ENCODE measurements at regions not wholly inside any gene's neighbourhood (a gene's known extent, or its start where the extent isn't known, plus 50 kb on each side); places are given as distances from the start of the nearest gene placed in this dataset.

GRCh38 chr2:59905731-59906130 is 647.7 kb downstream of the BCL11A start:
- DNase-seq: no peak

DNA sequence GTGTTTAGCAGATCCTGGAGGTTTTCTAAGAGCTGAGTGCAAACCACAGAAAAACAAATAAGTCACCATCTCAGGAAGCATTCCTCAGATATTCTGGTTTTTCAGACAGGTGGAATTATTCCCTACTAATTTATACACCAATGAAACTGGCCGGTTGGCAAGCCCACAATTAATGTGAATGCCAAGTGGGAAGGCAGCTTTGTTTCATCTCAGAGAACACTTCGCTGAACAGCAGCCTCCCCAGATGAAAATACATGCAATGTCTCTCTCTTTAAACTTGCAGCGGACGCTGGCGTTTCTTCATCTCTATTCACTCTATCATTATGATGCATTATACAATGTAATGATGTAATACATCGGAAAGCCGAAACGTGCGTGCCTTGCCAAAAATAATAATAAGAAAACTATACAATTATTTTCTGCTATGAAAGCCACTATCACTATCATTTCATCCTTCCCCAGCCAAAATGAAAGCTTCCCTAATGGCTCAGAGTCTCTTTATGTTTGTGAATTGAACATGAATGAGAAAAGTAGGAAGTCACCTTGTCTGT is 649.4 kb downstream of the BCL11A start:
- no peak for DNase-seq

- no peak for DNase-seq
Measured at GRCh38 chr2:59900728-59901452, 652.6 kb downstream of the BCL11A start.

DNA sequence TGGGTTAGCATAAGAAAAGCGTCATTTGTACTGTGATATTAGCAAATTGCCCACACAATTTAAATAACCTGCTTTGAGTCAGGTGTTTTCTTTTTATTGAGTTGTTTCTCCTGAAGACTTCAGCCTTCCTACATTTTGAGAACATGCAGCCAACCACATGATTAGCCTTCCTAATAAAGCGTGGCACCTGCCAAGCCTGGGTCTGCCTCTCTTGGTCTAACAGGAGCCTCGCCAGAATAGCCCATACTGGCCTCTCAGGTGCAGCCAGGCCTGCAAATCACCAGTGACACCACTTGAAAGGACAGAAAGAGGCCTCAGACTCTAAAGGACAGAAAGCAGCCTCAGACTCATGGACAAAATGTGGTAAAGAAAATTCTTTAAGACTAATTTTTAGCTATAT is 653.8 kb downstream of the BCL11A start:
- DNase-seq: peak in 1 of 3 experiments; percentile 21

DNA sequence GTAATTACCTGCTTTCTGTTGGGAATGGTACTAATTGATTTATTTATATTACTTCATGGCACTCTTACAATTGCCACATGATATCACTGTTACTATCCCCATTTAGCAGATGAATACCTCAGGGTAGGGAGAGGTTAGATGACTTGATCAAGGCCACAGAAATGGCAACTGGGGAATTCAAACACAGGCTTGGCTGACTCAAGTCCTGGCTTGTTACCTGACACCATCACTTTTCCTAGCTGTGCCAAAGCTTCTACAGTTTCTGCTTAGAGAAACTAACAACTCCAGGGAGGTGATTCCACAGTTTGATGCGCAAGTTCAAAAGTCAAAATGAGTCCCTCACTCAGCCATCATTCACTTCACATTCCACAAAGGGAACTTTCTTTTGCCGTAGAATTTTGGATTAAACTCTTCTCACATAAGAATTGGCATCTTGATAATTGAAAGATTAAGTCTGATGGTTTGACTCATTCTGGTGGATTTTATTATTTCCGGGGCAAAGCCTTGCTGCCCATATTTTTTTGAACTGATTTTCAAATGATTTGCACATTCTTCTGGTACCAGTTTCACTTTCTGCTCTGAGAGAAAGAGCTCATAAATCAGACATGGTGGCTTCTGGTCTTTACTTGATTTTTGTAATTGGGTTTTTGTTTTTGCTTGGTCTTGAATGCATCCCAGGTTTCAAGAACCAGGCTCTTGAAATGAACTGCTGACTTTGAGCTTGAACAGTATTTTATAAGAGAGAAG is 656.8 kb downstream of the BCL11A start:
- no peak for DNase-seq

DNA sequence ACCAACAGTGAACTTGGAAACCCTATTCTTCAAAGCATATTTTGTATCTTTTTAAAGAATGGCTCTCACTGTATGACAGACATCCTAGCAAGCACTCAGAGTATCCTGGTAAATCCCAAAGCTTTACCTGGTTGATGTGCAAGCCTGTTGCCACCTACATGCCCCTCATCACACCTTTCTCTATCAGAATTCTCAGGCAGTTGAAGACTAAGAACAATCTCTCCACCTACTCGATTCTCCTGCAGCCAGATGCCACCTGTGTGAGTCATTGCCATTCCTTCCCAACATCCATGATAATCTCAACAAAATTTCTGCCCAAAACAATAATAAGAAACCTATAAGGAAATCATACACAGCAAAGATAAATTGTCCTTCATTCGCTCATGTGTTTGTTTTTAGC is 659.8 kb downstream of the BCL11A start:
- no peak for DNase-seq

DNA sequence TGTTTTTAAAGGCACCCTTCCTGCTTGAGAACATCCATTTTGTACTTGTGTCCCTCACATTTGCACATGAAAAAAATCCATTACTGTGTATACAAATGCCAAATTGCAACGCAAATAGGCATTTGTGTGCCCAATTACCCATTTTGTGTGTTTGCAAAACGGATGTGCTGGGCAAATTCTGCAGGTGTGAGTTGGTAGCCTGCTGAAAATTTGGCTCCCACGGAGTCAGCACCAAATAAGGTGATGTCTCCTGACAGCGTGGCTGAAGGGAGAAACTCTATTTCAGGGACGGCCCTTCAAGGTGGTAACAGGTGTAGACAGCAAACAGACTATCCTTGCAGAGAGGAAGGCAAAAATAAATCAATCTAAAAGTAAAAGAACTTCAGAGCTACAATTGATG is 661.1 kb downstream of the BCL11A start:
- peak in 2 of 3 experiments; percentile 50 to 84 for DNase-seq

DNA sequence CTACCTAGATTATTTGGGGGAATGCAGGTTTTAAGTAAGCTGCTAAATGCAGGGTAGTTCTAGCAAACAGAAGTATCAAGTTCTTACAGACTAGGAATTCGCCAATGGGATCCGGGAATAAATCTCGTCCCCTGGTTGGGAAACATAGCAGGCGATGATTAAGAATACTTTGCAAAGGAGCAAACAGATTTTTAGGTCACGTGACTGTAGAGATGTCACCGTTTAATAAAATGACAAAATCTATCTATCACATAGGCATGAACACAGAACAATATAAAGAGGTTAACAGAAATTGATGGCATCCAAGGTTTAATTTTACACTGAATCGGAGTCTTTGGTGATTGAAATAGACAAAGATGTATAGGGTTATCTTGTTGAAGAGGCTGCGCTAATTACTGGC is 664.1 kb downstream of the BCL11A start:
- DNase-seq: no peak

DNA sequence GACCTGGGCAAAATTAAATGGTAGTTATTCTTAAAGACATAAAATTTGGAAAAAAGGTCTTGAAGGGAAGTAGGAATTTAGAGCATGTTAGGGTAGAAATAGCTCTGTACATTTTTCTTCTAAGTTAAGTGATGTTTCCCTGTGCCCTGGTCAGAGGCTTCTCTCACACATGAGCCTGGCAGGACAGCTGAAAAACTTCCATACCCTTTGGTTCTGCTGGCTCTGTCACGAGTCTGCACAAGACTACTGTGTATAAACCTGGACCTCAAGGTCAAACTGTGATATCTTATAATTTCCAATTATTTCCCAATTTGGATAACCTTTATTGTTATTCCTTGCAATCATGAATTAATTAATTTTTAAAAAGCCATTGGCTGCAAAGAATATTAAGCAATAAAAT is 664.7 kb downstream of the BCL11A start:
- DNase-seq: no peak

- peak in 2 of 3 experiments; percentile 34 to 65 for DNase-seq
Measured at GRCh38 chr2:59888015-59888414, 665.4 kb downstream of the BCL11A start.

GRCh38 chr2:59887366-59887765 is 666.1 kb downstream of the BCL11A start:
- DNase-seq: peak in 1 of 3 experiments; percentile 19

DNA sequence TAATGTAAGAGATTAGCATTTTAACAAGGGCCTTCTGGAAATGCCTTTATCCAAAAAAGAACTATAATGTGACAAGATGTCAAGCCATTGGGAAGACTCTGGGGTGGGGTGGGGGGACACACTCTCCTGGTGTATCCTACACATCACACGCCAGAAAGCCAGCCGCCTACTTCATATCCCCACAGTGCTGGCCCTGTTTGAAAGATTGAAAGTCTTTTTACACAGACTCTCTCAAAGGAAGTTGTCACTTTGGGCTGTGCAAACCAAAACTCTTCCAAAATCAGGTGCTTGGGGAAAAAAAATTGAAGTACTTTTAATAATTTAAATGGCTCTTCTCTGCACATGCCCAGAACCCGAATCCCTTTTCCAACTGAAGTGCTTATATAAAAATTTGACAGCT is 666.7 kb downstream of the BCL11A start:
- DNase-seq: no peak

GRCh38 chr2:59885541-59885940 is 667.9 kb downstream of the BCL11A start:
- DNase-seq: no peak

- no peak for DNase-seq
Measured at GRCh38 chr2:59884166-59884565, 669.3 kb downstream of the BCL11A start.

DNA sequence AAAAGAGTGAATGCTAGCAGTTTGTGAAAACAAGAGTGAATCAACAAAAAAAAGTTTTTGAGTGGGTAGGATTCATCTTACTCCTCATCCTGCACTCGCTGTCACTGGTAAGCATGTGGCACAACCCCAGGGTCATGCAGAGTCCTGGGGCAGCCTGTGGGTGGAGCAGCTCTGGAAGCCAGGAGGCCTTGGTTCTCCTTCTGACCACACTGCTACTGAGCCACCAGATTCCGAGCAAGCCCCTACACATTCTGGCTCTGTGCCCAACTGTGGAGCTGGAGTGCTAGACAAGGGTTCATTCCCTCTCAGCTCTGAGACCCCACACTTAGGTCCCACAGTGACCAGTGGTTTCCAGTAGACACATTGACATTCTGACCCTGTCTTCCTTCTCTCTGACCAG is 670.6 kb downstream of the BCL11A start:
- DNase-seq: no peak

DNA sequence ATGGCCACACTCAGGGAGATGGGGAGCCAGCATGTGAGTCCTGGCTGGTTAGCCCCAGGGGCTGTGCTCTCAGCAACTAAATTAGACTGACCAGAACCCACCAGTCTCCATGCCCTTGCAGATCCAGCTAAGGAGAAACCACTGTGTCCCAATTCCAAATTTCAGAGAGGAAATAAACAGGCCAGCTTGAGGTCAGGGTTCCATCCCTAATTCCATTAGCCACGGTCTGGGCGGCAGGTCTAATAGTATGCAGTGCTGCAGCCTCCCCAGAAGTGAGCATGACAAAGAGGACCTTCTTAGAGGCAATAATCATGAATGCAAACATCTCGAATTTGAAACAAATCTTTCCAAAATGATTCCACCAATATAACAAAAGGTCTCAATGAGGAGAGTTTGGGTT is 671.2 kb downstream of the BCL11A start:
- DNase-seq: no peak

DNA sequence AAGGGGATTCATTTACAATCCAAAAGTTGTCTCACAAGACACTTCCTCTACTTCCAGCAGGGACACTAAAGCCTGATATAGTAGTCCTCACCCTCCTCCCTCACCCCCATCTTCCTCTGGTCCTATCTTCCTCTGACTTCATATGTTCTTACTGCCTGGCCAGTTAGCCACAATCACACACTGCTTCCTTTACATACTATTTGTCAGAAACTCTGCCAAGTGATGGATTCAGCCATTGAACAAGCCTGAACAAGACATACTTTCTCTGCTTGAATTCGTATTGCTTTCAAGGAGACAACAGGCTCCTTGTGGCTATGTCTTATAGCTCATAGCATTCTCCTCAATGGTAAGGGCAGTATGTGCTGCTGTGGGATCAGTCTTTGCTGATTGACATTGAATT is 672.2 kb downstream of the BCL11A start:
- no peak for DNase-seq

DNA sequence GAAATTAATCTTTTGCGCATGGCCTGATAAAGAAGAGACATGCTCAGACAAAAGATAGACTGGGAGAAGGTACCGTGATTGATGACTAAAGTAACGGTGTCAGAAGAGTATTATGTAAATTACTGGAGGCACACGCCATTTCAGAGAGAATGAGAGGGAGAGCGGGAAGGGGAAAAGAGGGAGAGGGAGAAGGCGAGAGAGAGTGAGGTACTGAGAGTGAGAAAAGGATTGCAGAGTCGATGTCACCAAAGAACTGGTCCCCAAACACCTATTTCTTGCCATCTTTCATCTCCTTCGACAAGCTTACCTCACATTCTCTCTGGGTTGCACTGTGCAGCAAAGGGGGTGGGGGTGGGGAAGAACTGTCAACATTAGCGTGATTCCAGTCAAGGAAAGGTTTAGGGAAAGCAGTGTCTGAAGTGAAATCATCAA is 673.7 kb downstream of the BCL11A start:
- no peak for DNase-seq

DNA sequence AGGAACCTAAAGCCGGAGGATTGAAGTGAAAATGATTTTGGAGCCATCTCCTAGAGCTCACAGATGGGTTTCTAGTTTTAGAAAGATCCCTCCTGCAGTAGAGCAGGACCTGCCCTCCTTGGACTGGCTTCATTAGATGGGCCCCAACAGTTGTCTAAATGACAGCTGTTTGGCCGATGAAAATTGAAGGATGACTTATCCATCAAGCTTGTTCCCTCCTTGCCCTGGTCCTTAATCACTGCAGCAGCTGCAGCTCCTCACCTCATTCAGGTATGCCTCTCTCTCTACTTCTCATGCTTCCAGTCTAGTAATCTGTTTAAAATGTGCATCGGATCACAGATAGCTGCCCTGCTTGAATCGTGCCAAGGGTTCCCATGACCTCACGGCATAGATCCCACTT is 677.6 kb downstream of the BCL11A start:
- no peak for DNase-seq

GRCh38 chr2:59874971-59875755 is 678.3 kb downstream of the BCL11A start:
- no peak for DNase-seq

DNA sequence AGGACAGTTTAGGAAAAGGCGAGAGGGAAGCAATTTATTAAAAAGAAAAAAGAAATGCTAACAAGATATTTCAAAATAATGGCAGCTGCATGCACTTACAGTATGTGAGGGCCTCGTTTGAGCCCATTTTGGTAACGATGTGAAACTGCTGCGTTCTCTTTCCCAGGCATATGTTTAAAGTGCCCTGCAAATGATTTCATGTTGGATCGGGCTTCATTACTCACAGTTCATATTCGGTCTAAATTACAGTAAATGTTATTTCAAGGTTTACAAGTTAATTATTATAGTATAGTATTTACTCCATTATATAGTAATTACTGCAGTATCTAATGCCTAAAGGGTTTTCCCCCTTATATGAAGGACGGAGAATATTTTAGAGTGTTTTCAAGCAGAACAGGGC is 679.1 kb downstream of the BCL11A start:
- no peak for DNase-seq

- no peak for DNase-seq
Measured at GRCh38 chr2:59871830-59872229, 681.6 kb downstream of the BCL11A start.

DNA sequence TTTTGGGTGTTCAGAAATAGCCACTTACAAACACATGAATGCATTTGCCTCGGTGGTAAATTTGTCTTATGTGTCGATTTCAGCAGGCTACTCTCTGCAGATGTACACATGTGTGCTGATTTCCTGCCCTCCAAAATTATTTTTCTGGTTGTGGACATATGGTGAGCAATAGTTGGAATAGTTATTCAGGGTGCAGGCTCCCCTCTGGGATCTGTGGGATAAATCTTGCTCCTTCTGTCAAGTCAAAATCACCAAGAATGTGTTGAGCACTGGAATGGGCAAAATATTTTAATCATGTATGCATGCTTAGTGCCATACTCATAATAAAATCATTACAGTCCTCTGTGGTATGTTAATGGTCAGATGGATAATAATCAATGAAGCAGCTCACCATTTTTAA is 684.5 kb downstream of the BCL11A start:
- DNase-seq: no peak

Measured in NCI-H1417 (cell line).